Type B pancreatic cell (in vitro differentiated cells): ENCODE measurements at regions not wholly inside any gene's neighbourhood (a gene's known extent, or its start where the extent isn't known, plus 50 kb on each side); places are given as distances from the start of the nearest gene placed in this dataset.

Source experiments
- DNase-seq: peaks from one replicate; pipeline ENCODE4 v3.0.0; 2021; ENCODE audit warnings: mixed read lengths; ENCODE audit not compliant: unreplicated experiment; ENCODE audit errors: extremely low spot score
- H3K27ac Mint-ChIP-seq: 2 replicates; pipeline ENCODE4 v1.8.0; 2021; ENCODE audit warnings: mild to moderate bottlenecking, mixed read lengths
- H3K27me3 Mint-ChIP-seq: 2 replicates; pipeline ENCODE4 v1.8.0; 2021; ENCODE audit warnings: mixed read lengths
- H3K36me3 Mint-ChIP-seq: 2 replicates; pipeline ENCODE4 v1.8.0; 2021; ENCODE audit warnings: mixed read lengths
- H3K4me1 Mint-ChIP-seq: one replicate; pipeline ENCODE4 v1.8.0; 2021; ENCODE audit warnings: mixed read lengths; ENCODE audit not compliant: unreplicated experiment
- H3K4me3 Mint-ChIP-seq: 2 replicates; pipeline ENCODE4 v1.8.0; 2021; ENCODE audit warnings: mild to moderate bottlenecking, mixed read lengths
- H3K9me3 Mint-ChIP-seq: 2 replicates; pipeline ENCODE4 v1.8.0; 2021; ENCODE audit warnings: mixed read lengths
- CTCF ChIP-seq: fragments of 200-600 bp; sonication (generic); conservative IDR thresholded peaks from 2 replicates; pipeline ENCODE4 v1.5.0; 2021; ENCODE audit warnings: antibody characterized with exemption, mild to moderate bottlenecking

GRCh38 chr10:118501171-118501570, 94.3 kb downstream of the PRLHR start:
- Mint-ChIP-seq H3K36me3 (peaks cover 3% of the 10 kb centered on the region), H3K4me1 (no peaks in the 10 kb centered on the region), H3K27ac (no peak overlapping the region), H3K9me3 (no peaks in the 10 kb centered on the region), H3K4me3 (no peak overlapping the region), H3K27me3 (peaks cover 3% of the 10 kb centered on the region)
- no peak for TF ChIP-seq CTCF
- DNase-seq = no peak

GRCh38 chr10:118500477-118501104, 94.9 kb downstream of the PRLHR start:
- peaks cover 3% of the 10 kb centered on the region for H3K36me3 Mint-ChIP-seq
- H3K27me3 Mint-ChIP-seq = peaks cover 3% of the 10 kb centered on the region
- no peak for DNase-seq
- TF ChIP-seq CTCF = no peak
- no peak overlapping the region for H3K4me3 Mint-ChIP-seq
- no peak overlapping the region for H3K27ac Mint-ChIP-seq
- no peaks in the 10 kb centered on the region for H3K9me3 Mint-ChIP-seq
- H3K4me1 Mint-ChIP-seq = no peaks in the 10 kb centered on the region

- Mint-ChIP-seq H3K4me1 (peaks cover 5% of the 10 kb centered on the region), H3K36me3 (peaks cover 3% of the 10 kb centered on the region), H3K27ac (no peak overlapping the region), H3K9me3 (no peaks in the 10 kb centered on the region), H3K27me3 (peaks cover 3% of the 10 kb centered on the region), H3K4me3 (no peak overlapping the region)
- no peak for TF ChIP-seq CTCF
- DNase-seq = no peak
These were observed 96.3 kb downstream of the PRLHR start for GRCh38 chr10:118499186-118499585.

- H3K9me3 Mint-ChIP-seq = no peaks in the 10 kb centered on the region
- no peak overlapping the region for H3K27ac Mint-ChIP-seq
- H3K36me3 Mint-ChIP-seq = peaks cover 3% of the 10 kb centered on the region
- no peak for DNase-seq
- no peak overlapping the region for H3K4me3 Mint-ChIP-seq
- H3K27me3 Mint-ChIP-seq = peaks cover 3% of the 10 kb centered on the region
- TF ChIP-seq CTCF = no peak
- H3K4me1 Mint-ChIP-seq = peaks cover 5% of the 10 kb centered on the region
These were observed 96.8 kb downstream of the PRLHR start for GRCh38 chr10:118498623-118499022.

- no peaks in the 10 kb centered on the region for H3K9me3 Mint-ChIP-seq
- H3K4me3 Mint-ChIP-seq = no peak overlapping the region
- peaks cover 3% of the 10 kb centered on the region for H3K36me3 Mint-ChIP-seq
- no peak for TF ChIP-seq CTCF
- H3K27ac Mint-ChIP-seq = no peak overlapping the region
- H3K27me3 Mint-ChIP-seq = peaks cover 3% of the 10 kb centered on the region
- peaks cover 5% of the 10 kb centered on the region for H3K4me1 Mint-ChIP-seq
- DNase-seq = no peak
These were observed 98.2 kb downstream of the PRLHR start for GRCh38 chr10:118497227-118497626.

GRCh38 chr10:118496525-118496924, 98.9 kb downstream of the PRLHR start:
- peaks cover 3% of the 10 kb centered on the region for H3K36me3 Mint-ChIP-seq
- TF ChIP-seq CTCF = no peak
- H3K4me3 Mint-ChIP-seq = no peak overlapping the region
- H3K4me1 Mint-ChIP-seq = peaks cover 5% of the 10 kb centered on the region
- peaks cover 3% of the 10 kb centered on the region for H3K27me3 Mint-ChIP-seq
- no peaks in the 10 kb centered on the region for H3K9me3 Mint-ChIP-seq
- DNase-seq = no peak
- H3K27ac Mint-ChIP-seq = no peak overlapping the region
